ENCODE measurements at regions not wholly inside any gene's neighbourhood (a gene's known extent, or its start where the extent isn't known, plus 50 kb on each side); places are given as distances from the start of the nearest gene placed in this dataset.

GRCh38 chr10:3435671-3436070 lies 263.1 kb upstream of the PITRM1 start:
- Histone ChIP-seq H3K36me3 (no peaks in the 10 kb centered on the region), H3K4me1 (peaks cover 0 to 5% (median 1%) of the 10 kb centered on the region in 4 donors), H3K9me3 (no peaks in the 10 kb centered on the region), H3K27me3 (no peaks in the 10 kb centered on the region), H3K4me3 (no peak overlapping the region), H3K27ac (no peak overlapping the region)
- no peak for DNase-seq
- WGBS, 2 donors (ENCODE audit: low coverage in 1 of 2): 29 to 48% methylated on average over 1 to 4 of the region's 4 CpGs
- TF ChIP-seq EP300 (IDR thresholded peaks at IDR 0.05; ENCODE audit: low read depth) (no peak), POLR2A (IDR thresholded peaks at IDR 0.05) (no peak), POLR2AphosphoS5 (IDR thresholded peaks at IDR 0.05) (no peak), CTCF (IDR thresholded peaks at IDR 0.05) (no peak)
- intact Hi-C loops (cut with DNase I; ENCODE audit: low total_unique reads) (no loop called here), in situ Hi-C loops (cut with MboI; ENCODE audit: low pct_ligation_motif_present in 1 of 4, low pct_unique_long_range_greater_than_20kb in 1 of 4, low sequenced_read_pairs in 3 of 4) (no loop called here)

GRCh38 chr10:3433988-3434387 lies 261.4 kb upstream of the PITRM1 start:
- Histone ChIP-seq H3K9me3 (no peaks in the 10 kb centered on the region), H3K4me3 (no peak overlapping the region), H3K36me3 (no peaks in the 10 kb centered on the region), H3K27me3 (no peaks in the 10 kb centered on the region), H3K27ac (no peak overlapping the region), H3K4me1 (peaks cover 0 to 18% (median 9%) of the 10 kb centered on the region in 4 donors)
- in situ Hi-C loops (cut with MboI; ENCODE audit: low pct_ligation_motif_present in 1 of 4, low pct_unique_long_range_greater_than_20kb in 1 of 4, low sequenced_read_pairs in 3 of 4) (no loop called here), intact Hi-C loops (cut with DNase I; ENCODE audit: low total_unique reads) (no loop called here)
- WGBS, 2 donors (ENCODE audit: low coverage in 1 of 2): 85 to 88% methylated on average over 5 to 6 of the region's 6 CpGs
- TF ChIP-seq CTCF (IDR thresholded peaks at IDR 0.05) (no peak), EP300 (IDR thresholded peaks at IDR 0.05; ENCODE audit: low read depth) (no peak), POLR2AphosphoS5 (IDR thresholded peaks at IDR 0.05) (no peak), POLR2A (IDR thresholded peaks at IDR 0.05) (no peak)
- no peak for DNase-seq

- H3K4me1 ChIP-seq: peaks cover 4 to 27% (median 13%) of the 10 kb centered on the region in 4 donors
- H3K9me3 ChIP-seq: no peaks in the 10 kb centered on the region
- no peak for DNase-seq
- no peak overlapping the region for H3K4me3 ChIP-seq
- H3K36me3 ChIP-seq: no peaks in the 10 kb centered on the region
- intact Hi-C loops (cut with DNase I; ENCODE audit: low total_unique reads): no loop called here
- no peak overlapping the region for H3K27ac ChIP-seq
- no peak for TF ChIP-seq POLR2AphosphoS5 (IDR thresholded peaks at IDR 0.05)
- no peak for TF ChIP-seq CTCF (IDR thresholded peaks at IDR 0.05)
- H3K27me3 ChIP-seq: no peaks in the 10 kb centered on the region
- in situ Hi-C loops (cut with MboI; ENCODE audit: low pct_ligation_motif_present in 1 of 4, low pct_unique_long_range_greater_than_20kb in 1 of 4, low sequenced_read_pairs in 3 of 4): no loop called here
- WGBS, 2 donors (ENCODE audit: low coverage in 1 of 2): 80 to 88% methylated on average over 5 to 6 of the region's 6 CpGs
These were observed 260.5 kb upstream of the PITRM1 start for GRCh38 chr10:3433131-3433530.

GRCh38 chr10:3432081-3432825 lies 259.7 kb upstream of the PITRM1 start:
- in situ Hi-C loops (cut with MboI; ENCODE audit: low pct_ligation_motif_present in 1 of 4, low pct_unique_long_range_greater_than_20kb in 1 of 4, low sequenced_read_pairs in 3 of 4): no loop called here
- H3K36me3 ChIP-seq: no peaks in the 10 kb centered on the region
- H3K27me3 ChIP-seq: no peaks in the 10 kb centered on the region
- no peak for TF ChIP-seq POLR2A (IDR thresholded peaks at IDR 0.05)
- no peak for TF ChIP-seq CTCF (IDR thresholded peaks at IDR 0.05)
- no peak for TF ChIP-seq EP300 (IDR thresholded peaks at IDR 0.05; ENCODE audit: low read depth)
- no peak for TF ChIP-seq POLR2AphosphoS5 (IDR thresholded peaks at IDR 0.05)
- H3K4me3 ChIP-seq: no peak overlapping the region
- 89% methylated on average over 4 of the region's 4 CpGs; no CpG with 5 or more reads in 1 of the 2 donors for WGBS, 2 donors (ENCODE audit: low coverage in 1 of 2)
- H3K4me1 ChIP-seq: peaks cover 8 to 36% (median 18%) of the 10 kb centered on the region in 4 donors
- intact Hi-C loops (cut with DNase I; ENCODE audit: low total_unique reads): no loop called here
- no peak for DNase-seq
- no peak overlapping the region for H3K27ac ChIP-seq
- H3K9me3 ChIP-seq: no peaks in the 10 kb centered on the region

Measured in transverse colon (tissue), 4 donors.